ENCODE measurements at regions not wholly inside any gene's neighbourhood (a gene's known extent, or its start where the extent isn't known, plus 50 kb on each side); places are given as distances from the start of the nearest gene placed in this dataset.

DNA sequence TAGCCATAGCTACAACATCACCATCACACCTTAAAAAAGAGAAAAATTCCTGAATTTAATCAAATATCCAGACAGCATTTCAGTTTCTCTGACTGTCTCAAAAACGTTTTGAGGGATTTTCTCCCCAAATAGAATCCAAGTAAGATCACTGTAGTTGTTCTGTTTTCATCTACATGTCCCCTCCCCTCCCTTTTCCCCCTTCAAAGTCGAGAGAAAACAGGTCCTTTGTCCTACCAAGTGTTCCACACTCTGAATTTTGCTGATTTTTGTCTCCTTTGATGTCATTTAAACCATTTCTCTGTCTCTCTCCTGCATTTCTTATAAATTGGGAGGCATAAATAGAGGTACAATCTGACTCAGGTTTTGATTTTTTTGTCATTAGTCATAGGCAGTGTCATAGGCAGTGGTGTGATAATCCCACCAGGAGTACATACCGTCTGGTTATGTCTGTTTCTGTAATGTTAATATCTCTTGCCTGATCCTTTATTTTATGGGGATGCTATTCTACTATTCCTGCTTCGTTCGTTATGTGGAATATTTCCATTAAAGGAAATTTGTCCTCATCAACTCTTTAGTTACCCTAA is 348.6 kb downstream of the PTTG2 start (continued):
- no peak for TF ChIP-seq ELF2 (CRISPR knock-in tag; IDR thresholded peaks at IDR 0.05)
- no peak for TF ChIP-seq GABPB2 (CRISPR knock-in tag; conservative IDR thresholded peaks at IDR 0.05)
- TF ChIP-seq CBFA2T2 (conservative IDR thresholded peaks at IDR 0.05), result no peak
- TF ChIP-seq ELF4 (CRISPR knock-in tag; IDR thresholded peaks at IDR 0.05), result no peak
- TF ChIP-seq ZKSCAN1 (IDR thresholded peaks at IDR 0.05; ENCODE audit: low read depth, low read length), result no peak
- no peak for TF ChIP-seq ASH1L (IDR thresholded peaks at IDR 0.05; ENCODE audit: borderline replicate concordance, low read depth, partially characterized antibody)
- TF ChIP-seq ZNF655 (CRISPR knock-in tag; IDR thresholded peaks at IDR 0.05), result no peak

- DNase-seq (ENCODE audit: extremely low read depth in 1 of 4, low spot score in 3 of 4), result no peak
Measured at GRCh38 chr4:38309471-38309870, 349.3 kb downstream of the PTTG2 start.

More at GRCh38 chr4:38309471-38309870, 349.3 kb downstream of the PTTG2 start:
- Histone ChIP-seq H3K9ac (ENCODE audit: insufficient read depth in 1 of 2, low read depth in 2 of 2, low read length in 2 of 2) (no peak overlapping the region), H3K9me3 (replicated peaks; ENCODE audit: control insufficient read depth, insufficient read depth, low read depth, low read length) (no peaks in the 10 kb centered on the region), H3K36me3 (ENCODE audit: control insufficient read depth, insufficient read depth, low read length) (no peaks in the 10 kb centered on the region), H3K9me1 (ENCODE audit: control insufficient read depth, insufficient read depth, low read length) (no peaks in the 10 kb centered on the region), H3K27me3 (ENCODE audit: control insufficient read depth in 2 of 2, insufficient read depth in 2 of 2, low read length in 2 of 2) (no peaks in the 10 kb centered on the region), H3K4me3 (no peak overlapping the region), H3K79me2 (ENCODE audit: control insufficient read depth, insufficient read depth, low read length) (no peaks in the 10 kb centered on the region), H2AFZ (ENCODE audit: low read depth, low read length) (no peak overlapping the region), H3K4me1 (replicated peaks in 1 of 2; ENCODE audit: control insufficient read depth in 2 of 2, insufficient read depth in 2 of 2, low read length in 2 of 2) (peaks cover 5 to 9% of the 10 kb centered on the region in 2 experiments; a peak in 1 of 5 replicates), H3K4me2 (ENCODE audit: insufficient read depth, low read length) (no peak overlapping the region), H4K20me1 (replicated peaks; ENCODE audit: control insufficient read depth, insufficient read depth, low read length) (no peaks in the 10 kb centered on the region), H3K27ac (ENCODE audit: extremely low read depth, low read depth, low read length) (no peak overlapping the region)
- FAIRE-seq, result no peak
- intact Hi-C loops (cut with micrococcal nuclease) (no loop called here), in situ Hi-C loops (cut with MboI) (no loop called here)
- POLR2A ChIA-PET, result no interaction called here
- 61% methylated on average over 1 of the region's 1 CpG for WGBS (ENCODE audit: insufficient coverage, low coverage, missing lambda C conversion rate)
- no TSS peak for BruUV-seq (replicated peaks)
- no peak for ATAC-seq
- TF ChIP-seq ZHX1 (conservative IDR thresholded peaks at IDR 0.05; ENCODE audit: low read length), result no peak
- no peak for TF ChIP-seq HOXB6 (CRISPR knock-in tag; IDR thresholded peaks at IDR 0.05; ENCODE audit: borderline replicate concordance)
- CTCF ChIA-PET (ENCODE audit: low intra/inter-chr PET ratio), result no interaction called here

Measured in K562 (cell line).